ENCODE measurements at regions not wholly inside any gene's neighbourhood (a gene's known extent, or its start where the extent isn't known, plus 50 kb on each side); places are given as distances from the start of the nearest gene placed in this dataset.
A peak's percentile ranks its signal among the peaks of the same experiment; 100 is the strongest.
"Not testable (repeated sequence)": the region's sequence is repeated elsewhere in the genome, so short reads cannot be mapped to it uniquely, and the experiment has no call there.

DNA sequence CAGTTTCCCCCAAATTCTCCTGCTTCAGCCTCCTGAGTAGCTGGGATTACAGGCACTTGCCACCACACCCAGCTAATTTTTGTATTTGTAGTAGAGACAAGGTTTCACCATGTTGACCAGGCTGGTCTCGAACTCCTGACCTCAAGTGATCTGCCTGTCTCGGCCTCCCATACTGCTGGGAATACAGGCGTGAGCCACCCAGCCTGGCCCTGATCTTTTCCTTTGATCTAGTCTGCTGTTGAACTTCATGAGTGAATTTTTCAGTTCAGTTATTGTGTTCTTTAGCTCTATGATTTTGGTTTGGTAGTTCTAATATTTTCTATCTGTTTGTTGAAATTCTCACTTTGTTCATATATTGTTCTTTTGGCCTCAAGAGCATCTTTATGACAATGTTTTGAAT lies 83.4 kb upstream of the RAP2C start:
- CTCF ChIA-PET = interaction anchor here (2.3 kb wide), 1 partner anchor 9 kb away, joined by 6 read pairs; no protein-coding TSS in a partner anchor
- not testable (repeated sequence) for DNase-seq (ENCODE audit: extremely low spot score)

DNA sequence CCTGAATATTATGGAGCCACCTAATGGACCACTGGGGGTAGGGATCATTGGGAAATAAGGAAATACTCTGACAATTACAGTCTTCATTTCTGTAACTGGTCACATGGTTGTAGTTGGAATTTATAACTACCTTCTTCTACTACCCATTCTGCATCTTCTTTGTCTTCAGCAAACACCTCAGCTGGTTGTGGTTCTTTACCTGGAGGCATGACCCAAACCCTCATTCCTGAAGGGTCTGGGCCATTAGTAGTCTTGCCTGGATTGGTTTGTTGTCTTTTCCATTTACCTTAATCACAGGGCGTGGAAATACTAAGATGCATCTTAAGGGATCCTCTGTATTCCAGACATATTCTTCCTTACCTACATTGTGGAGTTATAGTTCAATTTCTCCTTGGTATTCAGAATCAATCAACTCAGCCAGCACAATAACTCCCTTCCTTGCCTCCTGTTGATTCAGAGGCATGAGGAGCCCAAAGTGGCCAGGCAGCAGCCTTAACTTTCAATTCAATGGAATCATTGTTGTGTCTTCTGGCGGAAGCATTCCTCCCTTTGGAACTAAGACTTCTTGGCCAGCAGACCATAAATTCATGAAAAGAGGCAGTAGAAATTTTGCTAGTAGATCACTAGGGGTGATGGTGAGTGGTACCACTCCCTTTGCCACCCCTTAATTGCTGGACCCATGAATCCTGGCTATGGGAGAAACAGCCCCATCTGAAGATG lies 75.7 kb upstream of the RAP2C start:
- TF ChIP-seq, protein P1, sequence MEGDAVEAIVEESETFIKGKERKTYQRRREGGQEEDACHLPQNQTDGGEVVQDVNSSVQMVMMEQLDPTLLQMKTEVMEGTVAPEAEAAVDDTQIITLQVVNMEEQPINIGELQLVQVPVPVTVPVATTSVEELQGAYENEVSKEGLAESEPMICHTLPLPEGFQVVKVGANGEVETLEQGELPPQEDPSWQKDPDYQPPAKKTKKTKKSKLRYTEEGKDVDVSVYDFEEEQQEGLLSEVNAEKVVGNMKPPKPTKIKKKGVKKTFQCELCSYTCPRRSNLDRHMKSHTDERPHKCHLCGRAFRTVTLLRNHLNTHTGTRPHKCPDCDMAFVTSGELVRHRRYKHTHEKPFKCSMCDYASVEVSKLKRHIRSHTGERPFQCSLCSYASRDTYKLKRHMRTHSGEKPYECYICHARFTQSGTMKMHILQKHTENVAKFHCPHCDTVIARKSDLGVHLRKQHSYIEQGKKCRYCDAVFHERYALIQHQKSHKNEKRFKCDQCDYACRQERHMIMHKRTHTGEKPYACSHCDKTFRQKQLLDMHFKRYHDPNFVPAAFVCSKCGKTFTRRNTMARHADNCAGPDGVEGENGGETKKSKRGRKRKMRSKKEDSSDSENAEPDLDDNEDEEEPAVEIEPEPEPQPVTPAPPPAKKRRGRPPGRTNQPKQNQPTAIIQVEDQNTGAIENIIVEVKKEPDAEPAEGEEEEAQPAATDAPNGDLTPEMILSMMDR (IDR thresholded peaks at IDR 0.05; ENCODE audit: control extremely low read depth, extremely low read depth, low read depth, missing control alignments) = no peak
- ChIA-PET CTCF (interaction anchor here (5.7 kb wide), 1 partner anchor 319 kb away, joined by 75 read pairs; no protein-coding TSS in a partner anchor), POLR2A (no interaction called here)
- DNase-seq (ENCODE audit: extremely low spot score) = no peak

More for the DNA sequence above, 83.4 kb upstream of the RAP2C start:
- POLR2A ChIA-PET = not testable (repeated sequence)

DNA sequence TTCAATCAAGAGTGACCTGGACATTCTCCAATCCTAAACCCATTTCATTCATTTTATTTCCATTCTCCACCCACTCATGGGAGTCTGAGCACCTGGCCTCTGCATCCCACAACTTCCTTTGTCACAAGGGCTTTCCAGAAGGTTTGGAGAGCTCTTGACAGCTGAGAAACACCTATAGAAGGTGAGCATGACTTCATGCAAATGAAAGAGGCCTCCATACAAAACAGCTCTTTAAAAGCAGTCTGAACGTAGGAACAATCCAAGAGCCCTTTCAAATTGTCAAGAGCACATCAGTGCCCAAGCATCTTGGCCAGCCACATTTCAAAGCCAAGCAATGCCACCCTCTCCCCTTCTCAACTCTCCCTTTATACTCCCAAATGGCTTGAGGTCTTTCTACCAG lies 74.9 kb upstream of the RAP2C start:
- TF ChIP-seq, protein P1 (IDR thresholded peaks at IDR 0.05; ENCODE audit: control extremely low read depth, extremely low read depth, low read depth, missing control alignments) = no peak
- CTCF ChIA-PET = interaction anchor here (1.1 to 5.7 kb wide), 5 partner anchors 9 to 320 kb away, joined by 3 to 75 read pairs (median 6); no protein-coding TSS in a partner anchor
- DNase-seq (ENCODE audit: extremely low spot score) = no peak
- POLR2A ChIA-PET = no interaction called here

DNA sequence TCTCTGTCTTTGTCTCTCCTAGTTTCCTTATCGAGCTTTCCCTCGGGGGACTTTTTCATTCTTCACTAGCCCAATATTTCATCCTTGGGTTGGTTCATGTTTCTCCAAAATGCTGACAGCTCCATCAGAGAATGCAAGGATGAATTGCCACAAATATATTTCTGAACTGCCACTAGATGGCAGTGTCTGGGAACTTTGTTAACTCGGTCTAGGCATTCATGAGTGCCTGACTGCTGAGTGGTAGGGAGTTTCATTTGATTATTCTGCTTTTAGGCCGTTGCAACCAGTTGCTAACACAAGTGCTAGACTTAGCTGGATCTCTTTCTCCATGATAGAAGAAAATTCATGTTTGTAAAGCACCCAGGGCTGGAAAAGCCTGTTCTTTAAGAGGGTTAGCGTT lies 73.5 kb upstream of the RAP2C start:
- TF ChIP-seq, protein P1 (IDR thresholded peaks at IDR 0.05; ENCODE audit: control extremely low read depth, extremely low read depth, low read depth, missing control alignments) = peak; percentile 35
- POLR2A ChIA-PET = no interaction called here
- DNase-seq (ENCODE audit: extremely low spot score) = peak; percentile 34
- CTCF ChIA-PET = interaction anchor here (0.7 to 5.7 kb wide), 28 partner anchors 11 to 461 kb away, joined by 3 to 75 read pairs (median 6); no protein-coding TSS in a partner anchor

DNA sequence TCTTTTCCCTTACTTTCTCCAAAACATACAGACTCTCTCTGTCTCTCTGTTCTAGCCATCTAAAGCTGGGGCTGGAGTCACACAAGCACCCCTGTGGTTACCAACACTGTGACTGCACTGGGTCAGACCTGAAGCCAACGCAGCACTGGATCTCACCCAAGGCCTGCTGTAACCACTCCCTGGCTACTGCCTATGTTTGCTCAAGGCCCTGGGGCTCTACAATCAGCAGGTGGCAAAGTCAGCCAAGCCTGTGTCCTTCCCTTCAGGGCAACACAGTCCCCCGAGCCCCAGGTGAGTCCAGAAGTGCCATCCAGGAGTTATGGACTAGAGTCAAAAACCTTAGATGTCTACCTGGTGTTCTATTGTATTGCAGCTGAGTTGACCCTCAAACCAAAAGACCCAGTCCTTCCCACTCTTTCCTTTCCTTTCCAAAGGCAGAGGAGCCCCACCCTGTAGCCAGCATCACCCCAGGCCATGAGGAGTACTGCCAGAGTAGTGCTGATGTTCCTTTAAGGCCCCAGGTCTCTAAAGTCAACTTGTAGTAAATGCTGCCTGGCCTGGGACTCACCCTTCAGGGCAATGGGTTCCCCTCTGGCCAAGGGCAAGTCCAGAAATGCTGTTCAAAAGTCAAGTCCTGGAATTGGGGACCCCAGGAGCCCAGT lies 58.8 kb upstream of the RAP2C start:
- ChIA-PET CTCF (no interaction called here), POLR2A (no interaction called here)
- DNase-seq (ENCODE audit: extremely low spot score) = no peak
- TF ChIP-seq, protein P1 (IDR thresholded peaks at IDR 0.05; ENCODE audit: control extremely low read depth, extremely low read depth, low read depth, missing control alignments) = no peak

DNA sequence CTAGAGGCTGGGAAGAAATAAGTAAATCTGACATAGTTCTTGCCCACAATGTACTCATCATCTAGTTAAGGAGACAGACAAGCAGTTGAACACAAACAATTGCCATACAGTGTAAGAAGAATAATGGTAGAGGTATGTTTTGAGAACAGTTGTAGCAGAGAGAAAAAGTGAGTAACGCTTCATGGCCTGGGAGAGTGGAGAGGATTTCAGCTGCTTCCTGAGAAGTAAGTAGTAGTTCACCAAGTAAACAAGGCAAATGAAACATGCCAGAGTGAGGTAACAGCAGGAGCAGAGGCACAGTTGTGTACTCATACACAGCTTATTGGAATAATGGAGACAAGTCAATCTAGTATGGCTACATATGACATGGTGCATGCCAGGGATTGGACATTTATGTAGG lies 53.6 kb upstream of the RAP2C start:
- DNase-seq (ENCODE audit: extremely low spot score) = no peak
- ChIA-PET CTCF (no interaction called here), POLR2A (no interaction called here)
- TF ChIP-seq, protein P1 (IDR thresholded peaks at IDR 0.05; ENCODE audit: control extremely low read depth, extremely low read depth, low read depth, missing control alignments) = no peak

DNA sequence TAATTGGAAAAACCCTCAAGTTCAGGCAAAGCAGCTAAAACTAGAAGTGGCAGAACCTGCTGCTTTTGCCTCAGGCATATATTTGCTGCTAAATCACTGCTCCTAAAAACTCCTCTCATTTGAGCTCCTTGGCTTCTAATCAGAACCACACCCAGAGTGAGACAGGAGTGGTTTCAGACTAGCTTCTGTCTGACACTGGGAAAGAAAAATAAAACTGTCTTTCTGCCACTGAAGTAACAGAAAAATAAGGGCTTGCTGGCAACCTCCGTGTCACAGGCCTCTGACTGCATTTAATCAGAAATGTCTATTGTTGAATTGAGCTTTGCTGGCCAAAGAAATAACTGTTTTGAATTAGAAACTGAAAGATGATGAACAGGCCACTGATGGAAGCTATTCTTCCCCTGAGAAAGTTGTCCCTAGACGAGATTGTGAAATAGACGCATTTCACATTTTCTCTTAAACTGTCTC lies 52.1 kb upstream of the RAP2C start:
- ChIA-PET POLR2A (no interaction called here), CTCF (interaction anchor here (0.7 to 1.9 kb wide), 3 partner anchors 21 to 342 kb away, joined by 3 to 7 read pairs (median 3); partner anchors contain the start of gene RAP2C)
- no peak for DNase-seq (ENCODE audit: extremely low spot score)
- TF ChIP-seq, protein P1 (IDR thresholded peaks at IDR 0.05; ENCODE audit: control extremely low read depth, extremely low read depth, low read depth, missing control alignments) = no peak

Measured in GM10248 (cell line).